ENCODE measurements at regions not wholly inside any gene's neighbourhood (a gene's known extent, or its start where the extent isn't known, plus 50 kb on each side); places are given as distances from the start of the nearest gene placed in this dataset.

GRCh38 chr5:74288448-74289108, 351.9 kb downstream of the ENC1 start:
- no peak overlapping the region for H3K4me3 Mint-ChIP-seq (ENCODE audit: unreplicated experiment)
- H3K27ac Mint-ChIP-seq (ENCODE audit: unreplicated experiment) = no peak overlapping the region
- TF ChIP-seq CTCF (IDR thresholded peaks at IDR 0.05; ENCODE audit: unreplicated experiment) = no peak
- no peaks in the 10 kb centered on the region for H3K9me3 Mint-ChIP-seq (ENCODE audit: unreplicated experiment)
- H3K27me3 Mint-ChIP-seq (ENCODE audit: unreplicated experiment) = peaks cover 1% of the 10 kb centered on the region
- DNase-seq (ENCODE audit: low spot score) = no peak
- H3K4me1 Mint-ChIP-seq (ENCODE audit: unreplicated experiment) = peaks cover 7% of the 10 kb centered on the region
- no peaks in the 10 kb centered on the region for H3K36me3 Mint-ChIP-seq (ENCODE audit: low read depth, unreplicated experiment)

- H3K9me3 Mint-ChIP-seq (ENCODE audit: unreplicated experiment) = no peaks in the 10 kb centered on the region
- no peaks in the 10 kb centered on the region for H3K36me3 Mint-ChIP-seq (ENCODE audit: low read depth, unreplicated experiment)
- DNase-seq (ENCODE audit: low spot score) = no peak
- no peak for TF ChIP-seq CTCF (IDR thresholded peaks at IDR 0.05; ENCODE audit: unreplicated experiment)
- no peak overlapping the region for H3K4me3 Mint-ChIP-seq (ENCODE audit: unreplicated experiment)
- H3K27ac Mint-ChIP-seq (ENCODE audit: unreplicated experiment) = no peak overlapping the region
- H3K4me1 Mint-ChIP-seq (ENCODE audit: unreplicated experiment) = peaks cover 7% of the 10 kb centered on the region
- H3K27me3 Mint-ChIP-seq (ENCODE audit: unreplicated experiment) = peaks cover 1% of the 10 kb centered on the region
Measured at GRCh38 chr5:74288038-74288437, 352.5 kb downstream of the ENC1 start.

- Mint-ChIP-seq H3K27ac (ENCODE audit: unreplicated experiment) (no peak overlapping the region), H3K36me3 (ENCODE audit: low read depth, unreplicated experiment) (no peaks in the 10 kb centered on the region), H3K4me3 (ENCODE audit: unreplicated experiment) (no peak overlapping the region), H3K27me3 (ENCODE audit: unreplicated experiment) (peaks cover 1% of the 10 kb centered on the region), H3K9me3 (ENCODE audit: unreplicated experiment) (no peaks in the 10 kb centered on the region), H3K4me1 (ENCODE audit: unreplicated experiment) (peaks cover 7% of the 10 kb centered on the region)
- no peak for TF ChIP-seq CTCF (IDR thresholded peaks at IDR 0.05; ENCODE audit: unreplicated experiment)
- DNase-seq (ENCODE audit: low spot score) = no peak
Measured at GRCh38 chr5:74286734-74287695, 353.5 kb downstream of the ENC1 start.

- DNase-seq (ENCODE audit: low spot score) = no peak
- H3K27me3 Mint-ChIP-seq (ENCODE audit: unreplicated experiment) = peaks cover 1% of the 10 kb centered on the region
- H3K27ac Mint-ChIP-seq (ENCODE audit: unreplicated experiment) = no peak overlapping the region
- peaks cover 5% of the 10 kb centered on the region for H3K4me1 Mint-ChIP-seq (ENCODE audit: unreplicated experiment)
- no peaks in the 10 kb centered on the region for H3K36me3 Mint-ChIP-seq (ENCODE audit: low read depth, unreplicated experiment)
- H3K9me3 Mint-ChIP-seq (ENCODE audit: unreplicated experiment) = no peaks in the 10 kb centered on the region
- H3K4me3 Mint-ChIP-seq (ENCODE audit: unreplicated experiment) = no peak overlapping the region
- TF ChIP-seq CTCF (IDR thresholded peaks at IDR 0.05; ENCODE audit: unreplicated experiment) = no peak
Measured at GRCh38 chr5:74285675-74286280, 354.8 kb downstream of the ENC1 start.

All from endothelial cell (in vitro differentiated cells).